SK-N-SH (cell line): ENCODE measurements at regions not wholly inside any gene's neighbourhood (a gene's known extent, or its start where the extent isn't known, plus 50 kb on each side); places are given as distances from the start of the nearest gene placed in this dataset.

ENCODE experiments used
- CTCF ChIA-PET: fragments of 300-600, 350-600 bp; formaldehyde crosslinking; extraction: SDS; loops from one replicate; lab custom pipeline; 2021; lab: Yijun Ruan, JAX
- POLR2A ChIA-PET: fragments of 350-600 bp; sonication (Branson Sonifier 250); formaldehyde crosslinking; extraction: SDS; loops from one replicate; lab custom pipeline; 2020; ENCODE audit warnings: antibody characterized with exemption, inconsistent platforms; lab: Yijun Ruan, JAX
- DNase-seq: peaks from one replicate; pipeline ENCODE4 v3.0.0; 2012
- H2AFZ ChIP-seq: fragments of 200-600 bp; sonication (generic); 2 replicates; pipeline ENCODE4 v1.8.1; 2016; ENCODE audit warnings: antibody characterized with exemption, mild to moderate bottlenecking, low read depth
- H3F3A ChIP-seq: fragments of 200-600 bp; sonication (generic); replicated peaks from 2 replicates; pipeline ENCODE3; 2016; ENCODE audit warnings: antibody characterized with exemption, mild to moderate bottlenecking; ENCODE audit not compliant: insufficient read depth
- H3K27ac ChIP-seq, 2 experiments: fragments of 200-500 bp in 1 of 2; fragments of 200-600 bp in 1 of 2; sonication (Bioruptor generic) in 1 of 2; sonication (generic), shearing (Covaris generic) in 1 of 2; 2 replicates each; pipeline versions ENCODE4 v1.5.1 to v1.6.1; 2014 to 2016; ENCODE audit warnings: low read depth in 2 of 2, inconsistent platforms in 1 of 2, low read length in 1 of 2, mild to moderate bottlenecking in 1 of 2, mixed read lengths in 1 of 2
- H3K27me3 ChIP-seq: fragments of 200-600 bp; sonication (generic), shearing (Covaris generic); 2 replicates; pipeline ENCODE4 v1.6.1; 2016; ENCODE audit warnings: mixed run types; ENCODE audit not compliant: insufficient read depth
- H3K36me3 ChIP-seq, 2 experiments: fragments of 200-500 bp in 1 of 2; fragments of 200-600 bp in 1 of 2; sonication (Bioruptor generic) in 1 of 2; sonication (generic) in 1 of 2; replicated peaks in 1 of 2; 2 replicates each; pipeline versions ENCODE3 to v1.5.1; 2014 to 2016; ENCODE audit warnings: low read length in 1 of 2, mild to moderate bottlenecking in 1 of 2; ENCODE audit not compliant: insufficient read depth in 2 of 2, control insufficient read depth in 1 of 2
- H3K4me1 ChIP-seq, 2 experiments: fragments of 200-500 bp in 1 of 2; fragments of 200-600 bp in 1 of 2; sonication (Bioruptor generic) in 1 of 2; sonication (generic), shearing (Covaris generic) in 1 of 2; 2 replicates each; pipeline versions ENCODE4 v1.5.1 to v1.6.1; 2014 to 2016; ENCODE audit warnings: low read depth in 1 of 2, low read length in 1 of 2, mixed run types in 1 of 2; ENCODE audit not compliant: insufficient read depth in 2 of 2, control insufficient read depth in 1 of 2
- H3K4me2 ChIP-seq: fragments of 200-600 bp; sonication (generic), shearing (Covaris generic); 2 replicates; pipeline ENCODE4 v1.6.1; 2017; ENCODE audit warnings: mixed run types
- H3K4me3 ChIP-seq, 2 experiments: fragments of 200-500 bp in 1 of 2; fragments of 200-600 bp in 1 of 2; sonication (Bioruptor generic) in 1 of 2; sonication (generic), shearing (Covaris generic) in 1 of 2; 2 replicates each; pipeline versions ENCODE4 v1.5.1 to v1.8.1; 2014 to 2016; ENCODE audit warnings: low read depth in 2 of 2, inconsistent platforms in 1 of 2, low read length in 1 of 2, mild to moderate bottlenecking in 1 of 2, mixed read lengths in 1 of 2, moderate library complexity in 1 of 2
- H3K79me2 ChIP-seq: fragments of 200-600 bp; sonication (generic); 2 replicates; pipeline ENCODE4 v1.8.1; 2017; ENCODE audit warnings: mild to moderate bottlenecking; ENCODE audit not compliant: insufficient read depth
- H3K9ac ChIP-seq: fragments of 200-600 bp; sonication (generic); 2 replicates; pipeline ENCODE4 v1.6.1; 2017; ENCODE audit warnings: mixed run types
- H3K9me2 ChIP-seq: fragments of 200-600 bp; sonication (generic); 2 replicates; pipeline ENCODE4 v1.6.1; 2017; ENCODE audit warnings: mixed run types
- H3K9me3 ChIP-seq: fragments of 200-600 bp; sonication (generic); 2 replicates; pipeline ENCODE4 v1.6.1; 2017; ENCODE audit warnings: mixed run types, mild to moderate bottlenecking, moderate library complexity
- H4K20me1 ChIP-seq: fragments of 200-600 bp; sonication (generic); 2 replicates; pipeline ENCODE4 v1.6.1; 2017; ENCODE audit warnings: mild to moderate bottlenecking, mixed run types; ENCODE audit not compliant: insufficient read depth
- CHD2 ChIP-seq: fragments of 150-350 bp; IDR thresholded peaks from 2 replicates; pipeline ENCODE4 v1.6.1; 2018; ENCODE audit warnings: low read length; ENCODE audit not compliant: partially characterized antibody
- FOSL2 ChIP-seq: IDR thresholded peaks from 2 replicates; pipeline ENCODE4 v1.4.0; 2012; ENCODE audit warnings: low read depth, mild to moderate bottlenecking, moderate library complexity, borderline replicate concordance
- FOXJ3 ChIP-seq: sonication (generic); formaldehyde crosslinking; IDR thresholded peaks from 2 replicates; pipeline ENCODE4 v1.5.1; 2020; ENCODE audit warnings: mild to moderate bottlenecking, missing genetic modification reagents
- FOXM1 ChIP-seq: IDR thresholded peaks from 2 replicates; pipeline ENCODE4 v1.4.0; 2012; ENCODE audit warnings: low read depth, mild to moderate bottlenecking
- IRF3 ChIP-seq: fragments of 150-350 bp; IDR thresholded peaks from 2 replicates; pipeline ENCODE4 v1.6.1; 2016; ENCODE audit warnings: mild to moderate bottlenecking, low read depth, low read length
- MEF2A ChIP-seq: IDR thresholded peaks from 2 replicates; pipeline ENCODE4 v1.4.0; 2012; ENCODE audit warnings: low read depth, borderline replicate concordance
- NFIC ChIP-seq: IDR thresholded peaks from 2 replicates; pipeline ENCODE4 v1.4.0; 2012; ENCODE audit warnings: borderline replicate concordance
- NRF1 ChIP-seq: IDR thresholded peaks from 2 replicates; pipeline ENCODE4 v1.6.1; 2012; ENCODE audit warnings: low read depth, mild to moderate bottlenecking, low read length
- RCOR1 ChIP-seq: fragments of 150-350 bp; IDR thresholded peaks from 2 replicates; pipeline ENCODE4 v1.6.1; 2017; ENCODE audit warnings: antibody characterized with exemption, low read length
- REST ChIP-seq: IDR thresholded peaks from 2 replicates; pipeline ENCODE4 v1.6.1; 2012; ENCODE audit warnings: mild to moderate bottlenecking, low read depth, low read length, moderate library complexity
- RFX5 ChIP-seq: IDR thresholded peaks from 2 replicates; pipeline ENCODE4 v1.6.1; 2012; ENCODE audit warnings: mild to moderate bottlenecking, improper control_type of control experiment, low read length
- RXRA ChIP-seq: IDR thresholded peaks from 2 replicates; pipeline ENCODE4 v1.4.0; 2012; ENCODE audit warnings: low read depth, mild to moderate bottlenecking, borderline replicate concordance
- TAF1 ChIP-seq: IDR thresholded peaks from 2 replicates; pipeline ENCODE4 v1.6.1; 2012; ENCODE audit warnings: low read depth, mild to moderate bottlenecking, low read length, moderate library complexity, borderline replicate concordance
- TEAD4 ChIP-seq: IDR thresholded peaks from 2 replicates; pipeline ENCODE4 v1.4.0; 2012; ENCODE audit warnings: mild to moderate bottlenecking, borderline replicate concordance; ENCODE audit not compliant: insufficient read depth
- USF1 ChIP-seq: IDR thresholded peaks from 2 replicates; pipeline ENCODE4 v1.4.0; 2012; ENCODE audit warnings: low read depth, borderline replicate concordance
- YY1 ChIP-seq: IDR thresholded peaks from 2 replicates; pipeline ENCODE4 v1.4.0; 2012; ENCODE audit warnings: low read depth, mild to moderate bottlenecking
- WGBS: methylation state at CpG from one replicate; pipeline ENCODE4 v1.1.6; 2017; ENCODE audit warnings: low lambda C conversion rate; 5-methylcytosine and 5-hydroxymethylcytosine counted together
- TF ChIP-seq, protein P1 (sequence below): fragments of 200-600 bp; sonication (generic); IDR thresholded peaks from 2 replicates; pipeline ENCODE4 v1.6.1; 2017; ENCODE audit warnings: antibody characterized with exemption, mild to moderate bottlenecking, moderate library complexity
- TF ChIP-seq, protein P2 (sequence below): IDR thresholded peaks from 2 replicates; pipeline ENCODE4 v1.4.0; 2012; ENCODE audit warnings: low read depth
- TF ChIP-seq, protein P3 (sequence below): fragments of 150-350 bp; IDR thresholded peaks from 2 replicates; pipeline ENCODE4 v1.6.1; 2017; ENCODE audit warnings: antibody characterized with exemption, low read length, low read depth, borderline replicate concordance

- no peak for DNase-seq
- Histone ChIP-seq H3K4me1 (peaks cover 0 to 14% of the 10 kb centered on the region in 2 experiments; a peak in 1 of 4 replicates), H3F3A (no peaks in the 10 kb centered on the region), H3K79me2 (no peaks in the 10 kb centered on the region), H3K4me3 (no peak overlapping the region), H3K27ac (no peak overlapping the region), H3K9ac (no peak overlapping the region), H3K9me3 (no peaks in the 10 kb centered on the region), H3K4me2 (no peak overlapping the region), H3K36me3 (no peaks in the 10 kb centered on the region), H3K9me2 (no peaks in the 10 kb centered on the region), H2AFZ (no peak overlapping the region), H4K20me1 (no peaks in the 10 kb centered on the region), H3K27me3 (no peaks in the 10 kb centered on the region)
- ChIA-PET CTCF (interaction anchor here (1.0 kb wide), 2 partner anchors 343 to 443 kb away, joined by 3 read pairs; no protein-coding TSS in a partner anchor), POLR2A (no interaction called here)
- WGBS, result 99% methylated on average over 2 of the region's 2 CpGs
- TF ChIP-seq TEAD4 (no peak), RFX5 (no peak), NFIC (no peak), CHD2 (no peak), MEF2A (no peak), REST (no peak), NRF1 (no peak), USF1 (no peak), TAF1 (no peak), IRF3 (no peak), FOXM1 (no peak), RXRA (no peak), FOSL2 (no peak), RCOR1 (no peak), FOXJ3 (CRISPR knock-in tag) (no peak), YY1 (no peak)
- TF ChIP-seq, protein P1, sequence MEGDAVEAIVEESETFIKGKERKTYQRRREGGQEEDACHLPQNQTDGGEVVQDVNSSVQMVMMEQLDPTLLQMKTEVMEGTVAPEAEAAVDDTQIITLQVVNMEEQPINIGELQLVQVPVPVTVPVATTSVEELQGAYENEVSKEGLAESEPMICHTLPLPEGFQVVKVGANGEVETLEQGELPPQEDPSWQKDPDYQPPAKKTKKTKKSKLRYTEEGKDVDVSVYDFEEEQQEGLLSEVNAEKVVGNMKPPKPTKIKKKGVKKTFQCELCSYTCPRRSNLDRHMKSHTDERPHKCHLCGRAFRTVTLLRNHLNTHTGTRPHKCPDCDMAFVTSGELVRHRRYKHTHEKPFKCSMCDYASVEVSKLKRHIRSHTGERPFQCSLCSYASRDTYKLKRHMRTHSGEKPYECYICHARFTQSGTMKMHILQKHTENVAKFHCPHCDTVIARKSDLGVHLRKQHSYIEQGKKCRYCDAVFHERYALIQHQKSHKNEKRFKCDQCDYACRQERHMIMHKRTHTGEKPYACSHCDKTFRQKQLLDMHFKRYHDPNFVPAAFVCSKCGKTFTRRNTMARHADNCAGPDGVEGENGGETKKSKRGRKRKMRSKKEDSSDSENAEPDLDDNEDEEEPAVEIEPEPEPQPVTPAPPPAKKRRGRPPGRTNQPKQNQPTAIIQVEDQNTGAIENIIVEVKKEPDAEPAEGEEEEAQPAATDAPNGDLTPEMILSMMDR, result no peak
- TF ChIP-seq, protein P2, sequence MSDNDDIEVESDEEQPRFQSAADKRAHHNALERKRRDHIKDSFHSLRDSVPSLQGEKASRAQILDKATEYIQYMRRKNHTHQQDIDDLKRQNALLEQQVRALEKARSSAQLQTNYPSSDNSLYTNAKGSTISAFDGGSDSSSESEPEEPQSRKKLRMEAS, result no peak
- TF ChIP-seq, protein P3, sequence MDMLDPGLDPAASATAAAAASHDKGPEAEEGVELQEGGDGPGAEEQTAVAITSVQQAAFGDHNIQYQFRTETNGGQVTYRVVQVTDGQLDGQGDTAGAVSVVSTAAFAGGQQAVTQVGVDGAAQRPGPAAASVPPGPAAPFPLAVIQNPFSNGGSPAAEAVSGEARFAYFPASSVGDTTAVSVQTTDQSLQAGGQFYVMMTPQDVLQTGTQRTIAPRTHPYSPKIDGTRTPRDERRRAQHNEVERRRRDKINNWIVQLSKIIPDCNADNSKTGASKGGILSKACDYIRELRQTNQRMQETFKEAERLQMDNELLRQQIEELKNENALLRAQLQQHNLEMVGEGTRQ, result no peak
Observed at GRCh38 chr13:50419331-50419865, 404.2 kb downstream of the KCNRG start.
